HFFc6 (cell line): ENCODE measurements at regions not wholly inside any gene's neighbourhood (a gene's known extent, or its start where the extent isn't known, plus 50 kb on each side); places are given as distances from the start of the nearest gene placed in this dataset.
"Not testable (repeated sequence)": the region's sequence is repeated elsewhere in the genome, so short reads cannot be mapped to it uniquely, and the experiment has no call there.

Source experiments
- DNase-seq: peaks from one replicate; pipeline ENCODE4 v3.0.0-alpha.2; 2018
- H3K27ac Mint-ChIP-seq: 2 replicates; pipeline ENCODE4 v1.8.0; 2020; ENCODE audit warnings: mild to moderate bottlenecking, mixed read lengths
- H3K27me3 Mint-ChIP-seq: 2 replicates; pipeline ENCODE4 v1.8.0; 2021; ENCODE audit warnings: mild to moderate bottlenecking, moderate library complexity, mixed read lengths; ENCODE audit not compliant: insufficient read depth
- H3K36me3 Mint-ChIP-seq: 2 replicates; pipeline ENCODE4 v1.8.0; 2021; ENCODE audit warnings: low read depth, mixed read lengths
- H3K4me1 Mint-ChIP-seq: 2 replicates; pipeline ENCODE4 v1.8.0; 2020; ENCODE audit warnings: low read depth, mixed read lengths
- H3K4me3 Mint-ChIP-seq: 2 replicates; pipeline ENCODE4 v1.8.0; 2020; ENCODE audit warnings: mild to moderate bottlenecking, moderate library complexity, mixed read lengths
- H3K9me3 Mint-ChIP-seq: 2 replicates; pipeline ENCODE4 v1.8.0; 2020; ENCODE audit warnings: mild to moderate bottlenecking, mixed read lengths
- CTCF ChIP-seq: fragments of 200-600 bp; sonication (generic); IDR thresholded peaks from 2 replicates; pipeline ENCODE4 v1.5.0; 2021; ENCODE audit warnings: antibody characterized with exemption, mild to moderate bottlenecking

GRCh38 chr21:35982717-35983116 lies 77.6 kb downstream of the SETD4 start:
- no peak for DNase-seq
- Mint-ChIP-seq H3K27me3 (peaks cover 42% of the 10 kb centered on the region), H3K4me1 (no peaks in the 10 kb centered on the region), H3K36me3 (no peaks in the 10 kb centered on the region), H3K9me3 (peaks cover 9% of the 10 kb centered on the region), H3K27ac (no peak overlapping the region), H3K4me3 (no peak overlapping the region)
- TF ChIP-seq CTCF = no peak

- Mint-ChIP-seq H3K4me1 (no peaks in the 10 kb centered on the region), H3K36me3 (no peaks in the 10 kb centered on the region), H3K4me3 (no peak overlapping the region), H3K9me3 (peaks cover 9% of the 10 kb centered on the region), H3K27ac (no peak overlapping the region), H3K27me3 (peaks cover 48% of the 10 kb centered on the region)
- DNase-seq = no peak
- no peak for TF ChIP-seq CTCF
These were observed 78.7 kb downstream of the SETD4 start for GRCh38 chr21:35981514-35982070.

- Mint-ChIP-seq H3K36me3 (no peaks in the 10 kb centered on the region), H3K4me3 (no peak overlapping the region), H3K9me3 (peaks cover 9% of the 10 kb centered on the region), H3K27ac (no peak overlapping the region), H3K27me3 (peaks cover 55% of the 10 kb centered on the region), H3K4me1 (no peaks in the 10 kb centered on the region)
- DNase-seq = no peak
- no peak for TF ChIP-seq CTCF
These were observed 79.5 kb downstream of the SETD4 start for GRCh38 chr21:35980821-35981220.

- DNase-seq, H3K27ac Mint-ChIP-seq, H3K4me3 Mint-ChIP-seq, H3K9me3 Mint-ChIP-seq, H3K36me3 Mint-ChIP-seq, H3K4me1 Mint-ChIP-seq: not testable (repeated sequence)
- H3K27me3 Mint-ChIP-seq = peaks cover 57% of the 10 kb centered on the region
These were observed 82.5 kb downstream of the SETD4 start for GRCh38 chr21:35977860-35978259.

GRCh38 chr21:35976929-35977328 lies 83.4 kb downstream of the SETD4 start:
- Mint-ChIP-seq H3K4me1 (no peaks in the 10 kb centered on the region), H3K36me3 (no peaks in the 10 kb centered on the region), H3K4me3 (no peak overlapping the region), H3K9me3 (peaks cover 9% of the 10 kb centered on the region), H3K27me3 (peaks cover 49% of the 10 kb centered on the region), H3K27ac (no peak overlapping the region)
- no peak for TF ChIP-seq CTCF
- no peak for DNase-seq

GRCh38 chr21:35976481-35976880 lies 83.8 kb downstream of the SETD4 start:
- Mint-ChIP-seq H3K27me3 (peaks cover 44% of the 10 kb centered on the region), H3K36me3 (no peaks in the 10 kb centered on the region), H3K4me3 (no peak overlapping the region), H3K4me1 (no peaks in the 10 kb centered on the region), H3K9me3 (peaks cover 9% of the 10 kb centered on the region), H3K27ac (no peak overlapping the region)
- TF ChIP-seq CTCF = no peak
- DNase-seq = no peak
